Tibial nerve (tissue), 4 donors: ENCODE measurements at regions not wholly inside any gene's neighbourhood (a gene's known extent, or its start where the extent isn't known, plus 50 kb on each side); places are given as distances from the start of the nearest gene placed in this dataset.

ENCODE experiments used
- CTCF ChIP-seq, 5 experiments: fragments of 200-600 bp in 3 of 5; fragments of 450-650 bp in 2 of 5; sonication (generic) in 3 of 5; IDR thresholded peaks; one replicate each; pipeline ENCODE4 v1.5.1; 2016 to 2019; ENCODE audit warnings: antibody characterized with exemption in 5 of 5, mild to moderate bottlenecking in 3 of 5, moderate library complexity in 2 of 5
- EP300 ChIP-seq, 2 donors: sonication (generic); formaldehyde crosslinking; IDR thresholded peaks; one replicate each; pipeline ENCODE4 v1.6.1; 2017; ENCODE audit warnings: antibody characterized with exemption in 2 of 2, mild to moderate bottlenecking in 1 of 2
- POLR2A ChIP-seq, 2 donors: fragments of 450-650 bp; IDR thresholded peaks; one replicate each; pipeline ENCODE4 v1.6.1; 2017; ENCODE audit warnings: antibody characterized with exemption in 2 of 2, mild to moderate bottlenecking in 2 of 2, moderate library complexity in 2 of 2

DNA sequence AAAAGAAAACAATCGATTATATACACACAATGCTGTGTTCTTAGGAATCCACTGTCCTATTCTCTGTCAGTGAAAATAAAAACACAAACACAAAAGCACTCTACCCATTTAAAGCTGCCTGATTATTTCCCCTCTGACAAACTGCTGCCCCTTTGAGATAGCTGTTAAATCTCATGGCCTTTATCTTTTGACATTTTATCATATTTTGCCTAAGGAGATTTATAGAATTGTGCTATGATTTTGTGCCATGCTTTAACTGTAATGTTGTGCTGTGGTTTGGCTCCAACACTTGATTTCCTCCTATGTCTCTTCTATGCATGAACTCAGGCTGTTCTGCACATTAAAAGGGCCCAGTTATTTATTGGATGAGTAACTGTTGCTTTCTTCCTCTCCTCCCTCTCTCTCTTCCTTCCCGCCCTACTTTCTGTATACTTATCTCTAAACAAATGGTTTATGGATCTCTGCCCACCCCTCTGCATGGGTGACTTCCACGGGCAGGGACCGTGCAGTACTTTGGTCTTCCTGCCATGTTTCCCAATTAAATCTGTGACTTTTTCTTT lies 1096.6 kb downstream of the TSN start:
- no peak for TF ChIP-seq CTCF (IDR thresholded peaks at IDR 0.05)
- TF ChIP-seq POLR2A (IDR thresholded peaks at IDR 0.05): no peak
- TF ChIP-seq EP300 (IDR thresholded peaks at IDR 0.05): no peak
